PC-9 (cell line): ENCODE measurements at regions not wholly inside any gene's neighbourhood (a gene's known extent, or its start where the extent isn't known, plus 50 kb on each side); places are given as distances from the start of the nearest gene placed in this dataset.
"Not testable (repeated sequence)": the region's sequence is repeated elsewhere in the genome, so short reads cannot be mapped to it uniquely, and the experiment has no call there.

Source experiments
- BruUV-seq: library from RNA; stranded (reverse); fragments of 400-500 nt; replicated peaks from 2 replicates; lab custom pipeline; 2021; lab: Mats Ljungman, UMichigan
- CTCF ChIA-PET: fragments of 300-600 bp; sonication (Branson Sonifier 250); formaldehyde crosslinking; loops from one replicate; lab custom pipeline; 2022; ENCODE audit warnings: antibody characterized with exemption; lab: Charles Lee
- POLR2A ChIA-PET: fragments of 300-600 bp; sonication (Branson Sonifier 250); formaldehyde crosslinking; loops from one replicate; lab custom pipeline; 2022; ENCODE audit warnings: antibody characterized with exemption; ENCODE audit not compliant: unreplicated experiment; lab: Charles Lee
- DNase-seq, 2 experiments: peaks; one replicate each; pipeline versions ENCODE4 v3.0.0 to v3.0.0-alpha.2; 2015 to 2022; ENCODE audit warnings: mixed read lengths in 1 of 2
- H2AFZ ChIP-seq: fragments of 200-600 bp; sonication (generic); 2 replicates; pipeline ENCODE4 v1.8.1; 2017; ENCODE audit warnings: antibody characterized with exemption
- H3F3A ChIP-seq: fragments of 200-600 bp; sonication (generic); 2 replicates; pipeline ENCODE4 v1.8.1; 2017; ENCODE audit warnings: antibody characterized with exemption, mild to moderate bottlenecking, low read depth; ENCODE audit not compliant: insufficient read depth
- H3K27ac ChIP-seq: fragments of 200-600 bp; sonication (generic); 2 replicates; pipeline ENCODE4 v1.6.1; 2016; ENCODE audit warnings: mixed run types
- H3K27me3 ChIP-seq: fragments of 200-600 bp; sonication (generic); 2 replicates; pipeline ENCODE4 v1.6.1; 2016; ENCODE audit warnings: low read depth, mixed run types; ENCODE audit not compliant: insufficient read depth
- H3K36me3 ChIP-seq: fragments of 200-600 bp; sonication (generic); 2 replicates; pipeline ENCODE4 v1.6.1; 2016; ENCODE audit warnings: low read depth, mixed run types
- H3K4me1 ChIP-seq: fragments of 200-600 bp; sonication (generic); replicated peaks from 2 replicates; pipeline ENCODE4 v1.6.1; 2016; ENCODE audit warnings: mixed run types; ENCODE audit not compliant: insufficient read depth
- H3K4me2 ChIP-seq: fragments of 200-600 bp; sonication (generic); 2 replicates; pipeline ENCODE4 v1.6.1; 2017; ENCODE audit warnings: mixed run types
- H3K4me3 ChIP-seq: fragments of 200-600 bp; sonication (generic); 2 replicates; pipeline ENCODE4 v1.6.1; 2016; ENCODE audit warnings: mixed run types
- H3K79me2 ChIP-seq: fragments of 200-600 bp; sonication (generic); 2 replicates; pipeline ENCODE4 v1.6.1; 2017; ENCODE audit warnings: low read depth, mixed run types
- H3K9me2 ChIP-seq: fragments of 200-600 bp; sonication (generic); 2 replicates; pipeline ENCODE4 v1.8.1; 2017; ENCODE audit warnings: mild to moderate bottlenecking; ENCODE audit not compliant: insufficient read depth
- H3K9me3 ChIP-seq: fragments of 200-600 bp; sonication (generic); 2 replicates; pipeline ENCODE4 v1.8.1; 2016; ENCODE audit warnings: low read depth; ENCODE audit not compliant: insufficient read depth
- H4K20me1 ChIP-seq: fragments of 200-600 bp; sonication (generic); 2 replicates; pipeline ENCODE4 v1.8.1; 2017; ENCODE audit not compliant: insufficient read depth
- CTCF ChIP-seq: fragments of 200-600 bp; sonication (generic); conservative IDR thresholded peaks from 2 replicates; pipeline ENCODE4 v1.6.1; 2017; ENCODE audit warnings: mixed run types, antibody characterized with exemption, mild to moderate bottlenecking, moderate library complexity
- EZH2 ChIP-seq: fragments of 200-600 bp; sonication (generic); IDR thresholded peaks from 2 replicates; pipeline ENCODE4 v1.8.0; 2017; ENCODE audit warnings: antibody characterized with exemption, low read depth
- intact Hi-C: fragments of 100-400 bp; cut with micrococcal nuclease; formaldehyde crosslinking; loops from one replicate; pipeline ENCODE4 v1.10.0; 2022; ENCODE audit not compliant: unreplicated experiment

- H3K4me3 ChIP-seq, H3K4me2 ChIP-seq, BruUV-seq, CTCF ChIA-PET, intact Hi-C loops, H3K79me2 ChIP-seq, H3K9me3 ChIP-seq, POLR2A ChIA-PET, H3K9me2 ChIP-seq, H2AFZ ChIP-seq, H3F3A ChIP-seq, H4K20me1 ChIP-seq, DNase-seq, H3K36me3 ChIP-seq, H3K27me3 ChIP-seq, H3K4me1 ChIP-seq, H3K27ac ChIP-seq: not testable (repeated sequence)
Measured at GRCh38 chr4:189655817-189656216, 284.9 kb upstream of the FRG1 start.

- DNase-seq, result no peak
- no peaks in the 10 kb centered on the region for H3K36me3 ChIP-seq
- no peaks in the 10 kb centered on the region for H3K4me1 ChIP-seq
- ChIA-PET POLR2A (no interaction called here), CTCF (no interaction called here)
- intact Hi-C loops, result no loop called here
- no peak for TF ChIP-seq CTCF
- TF ChIP-seq EZH2, result no peak
- H3K4me2 ChIP-seq, result no peak overlapping the region
- H3K79me2 ChIP-seq, result no peaks in the 10 kb centered on the region
- H3F3A ChIP-seq, result no peaks in the 10 kb centered on the region
- no TSS peak for BruUV-seq
- H3K27me3 ChIP-seq, result no peaks in the 10 kb centered on the region; the same call in 1 of the 2 replicates
- H3K4me3 ChIP-seq, result no peak overlapping the region
- H3K27ac ChIP-seq, result no peak overlapping the region
- H3K9me2 ChIP-seq, result no peaks in the 10 kb centered on the region
- no peaks in the 10 kb centered on the region for H4K20me1 ChIP-seq
- no peak overlapping the region for H2AFZ ChIP-seq
- H3K9me3 ChIP-seq, result no peaks in the 10 kb centered on the region
Measured at GRCh38 chr4:189656641-189657040, 284.0 kb upstream of the FRG1 start.

- H3K27me3 ChIP-seq, H3K4me1 ChIP-seq, H3K4me2 ChIP-seq, intact Hi-C loops, H3F3A ChIP-seq, H3K9me3 ChIP-seq, H3K4me3 ChIP-seq, H2AFZ ChIP-seq, CTCF ChIA-PET, H3K9me2 ChIP-seq, POLR2A ChIA-PET, BruUV-seq, H3K36me3 ChIP-seq, DNase-seq, H3K79me2 ChIP-seq, H4K20me1 ChIP-seq, H3K27ac ChIP-seq: not testable (repeated sequence)
Measured at GRCh38 chr4:189658259-189658658, 282.4 kb upstream of the FRG1 start.

- not testable (repeated sequence) for H3K36me3 ChIP-seq
Measured at GRCh38 chr4:189658831-189659230, 281.8 kb upstream of the FRG1 start.

GRCh38 chr4:189659287-189659686 is 281.4 kb upstream of the FRG1 start:
- no peak overlapping the region for H3K4me3 ChIP-seq
- H3K27me3 ChIP-seq, result no peaks in the 10 kb centered on the region; the same call in 1 of the 2 replicates
- H3K4me1 ChIP-seq, result no peaks in the 10 kb centered on the region
- CTCF ChIA-PET, result no interaction called here
- H3K79me2 ChIP-seq, result no peaks in the 10 kb centered on the region
- H3K36me3 ChIP-seq, result no peaks in the 10 kb centered on the region
- no peak for DNase-seq
- H3K27ac ChIP-seq, result no peak overlapping the region
- H3K9me2 ChIP-seq, result no peaks in the 10 kb centered on the region
- intact Hi-C loops, result no loop called here
- POLR2A ChIA-PET, result no interaction called here
- H4K20me1 ChIP-seq, result no peaks in the 10 kb centered on the region
- no peak overlapping the region for H2AFZ ChIP-seq
- H3K9me3 ChIP-seq, result no peaks in the 10 kb centered on the region
- BruUV-seq, result no TSS peak
- H3F3A ChIP-seq, result no peaks in the 10 kb centered on the region
- no peak for TF ChIP-seq EZH2
- no peak for TF ChIP-seq CTCF
- no peak overlapping the region for H3K4me2 ChIP-seq

More at GRCh38 chr4:189658831-189659230, 281.8 kb upstream of the FRG1 start:
- H3F3A ChIP-seq, intact Hi-C loops, H3K9me3 ChIP-seq, H2AFZ ChIP-seq, BruUV-seq, H3K27me3 ChIP-seq, DNase-seq, H3K27ac ChIP-seq, H3K4me3 ChIP-seq, H3K4me1 ChIP-seq, H3K79me2 ChIP-seq, H3K9me2 ChIP-seq, H3K4me2 ChIP-seq, POLR2A ChIA-PET, CTCF ChIA-PET, H4K20me1 ChIP-seq: not testable (repeated sequence)
